A549 (cell line): ENCODE measurements at regions not wholly inside any gene's neighbourhood (a gene's known extent, or its start where the extent isn't known, plus 50 kb on each side); places are given as distances from the start of the nearest gene placed in this dataset.

Experiments used
- JUNB ChIP-seq: fragments of >200 bp; sonication (Bioruptor Twin); formaldehyde crosslinking; IDR thresholded peaks from 2 replicates; pipeline ENCODE4 v1.6.1; 2016
- TF ChIP-seq, protein P1 (sequence below): fragments of >200 bp; sonication (Bioruptor Twin); formaldehyde crosslinking; IDR thresholded peaks from 3 replicates; pipeline ENCODE4 v1.5.1; 2016

DNA sequence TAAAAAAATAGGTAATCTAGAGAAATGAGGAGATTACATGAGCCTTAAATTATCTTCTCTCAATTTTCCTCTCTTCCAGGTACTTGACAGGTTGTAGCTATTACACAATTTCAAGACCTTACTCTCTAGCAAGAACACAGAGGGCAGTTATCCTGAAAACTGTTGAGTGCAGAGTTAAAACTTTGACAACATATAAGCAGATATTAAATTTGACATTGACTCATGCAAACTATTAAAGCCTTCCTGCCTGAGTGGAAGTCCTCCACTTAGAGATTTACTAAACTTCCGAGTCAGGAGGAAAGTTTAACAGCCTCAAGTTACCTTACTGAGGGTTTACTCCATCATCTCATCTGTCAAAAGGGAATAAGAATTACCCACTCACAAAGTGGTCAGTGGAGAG lies 73.5 kb upstream of the ARID5B start:
- TF ChIP-seq, protein P1, sequence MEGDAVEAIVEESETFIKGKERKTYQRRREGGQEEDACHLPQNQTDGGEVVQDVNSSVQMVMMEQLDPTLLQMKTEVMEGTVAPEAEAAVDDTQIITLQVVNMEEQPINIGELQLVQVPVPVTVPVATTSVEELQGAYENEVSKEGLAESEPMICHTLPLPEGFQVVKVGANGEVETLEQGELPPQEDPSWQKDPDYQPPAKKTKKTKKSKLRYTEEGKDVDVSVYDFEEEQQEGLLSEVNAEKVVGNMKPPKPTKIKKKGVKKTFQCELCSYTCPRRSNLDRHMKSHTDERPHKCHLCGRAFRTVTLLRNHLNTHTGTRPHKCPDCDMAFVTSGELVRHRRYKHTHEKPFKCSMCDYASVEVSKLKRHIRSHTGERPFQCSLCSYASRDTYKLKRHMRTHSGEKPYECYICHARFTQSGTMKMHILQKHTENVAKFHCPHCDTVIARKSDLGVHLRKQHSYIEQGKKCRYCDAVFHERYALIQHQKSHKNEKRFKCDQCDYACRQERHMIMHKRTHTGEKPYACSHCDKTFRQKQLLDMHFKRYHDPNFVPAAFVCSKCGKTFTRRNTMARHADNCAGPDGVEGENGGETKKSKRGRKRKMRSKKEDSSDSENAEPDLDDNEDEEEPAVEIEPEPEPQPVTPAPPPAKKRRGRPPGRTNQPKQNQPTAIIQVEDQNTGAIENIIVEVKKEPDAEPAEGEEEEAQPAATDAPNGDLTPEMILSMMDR: no peak
- no peak for TF ChIP-seq JUNB
